Smooth muscle cell (in vitro differentiated cells): ENCODE measurements at regions not wholly inside any gene's neighbourhood (a gene's known extent, or its start where the extent isn't known, plus 50 kb on each side); places are given as distances from the start of the nearest gene placed in this dataset.

ENCODE experiments used
- DNase-seq: peaks from one replicate; lab custom pipeline; 2025; ENCODE audit not compliant: unreplicated experiment; lab: John Stamatoyannopoulos, UW
- H2AFZ ChIP-seq: fragments of 200-600 bp; sonication (generic); 2 replicates; pipeline ENCODE4 v1.6.0; 2016; ENCODE audit warnings: antibody characterized with exemption, low read depth, mild to moderate bottlenecking
- H3F3A ChIP-seq: fragments of 200-600 bp; sonication (generic); 2 replicates; pipeline ENCODE4 v1.6.0; 2017; ENCODE audit warnings: antibody characterized with exemption, low read depth
- H3K27ac ChIP-seq: fragments of 200-600 bp; sonication (generic); 2 replicates; pipeline ENCODE4 v1.5.1; 2016; ENCODE audit warnings: low read depth, mild to moderate bottlenecking
- H3K27me3 ChIP-seq: fragments of 200-600 bp; sonication (generic); 2 replicates; pipeline ENCODE4 v1.6.1; 2016; ENCODE audit warnings: low read depth, mild to moderate bottlenecking
- H3K36me3 ChIP-seq: fragments of 200-600 bp; sonication (generic); 2 replicates; pipeline ENCODE4 v1.5.1; 2016; ENCODE audit warnings: low read depth
- H3K4me1 ChIP-seq: fragments of 200-600 bp; sonication (generic); 2 replicates; pipeline ENCODE4 v1.5.1; 2016; ENCODE audit warnings: low read depth
- H3K4me2 ChIP-seq: fragments of 200-600 bp; sonication (generic); 2 replicates; pipeline ENCODE4 v1.6.0; 2016; ENCODE audit warnings: mild to moderate bottlenecking
- H3K4me3 ChIP-seq: fragments of 200-600 bp; sonication (generic); 2 replicates; pipeline ENCODE4 v1.5.1; 2016; ENCODE audit warnings: mild to moderate bottlenecking
- H3K79me2 ChIP-seq: fragments of 200-600 bp; sonication (generic); 2 replicates; pipeline ENCODE4 v1.6.0; 2016; ENCODE audit warnings: low read depth, mild to moderate bottlenecking
- H3K9ac ChIP-seq: fragments of 200-600 bp; sonication (generic); 2 replicates; pipeline ENCODE4 v1.6.0; 2016; ENCODE audit warnings: low read depth
- H3K9me3 ChIP-seq: fragments of 200-600 bp; sonication (generic); replicated peaks from 2 replicates; pipeline ENCODE4 v1.5.1; 2016; ENCODE audit warnings: low read depth
- H4K20me1 ChIP-seq: fragments of 200-600 bp; sonication (generic); 2 replicates; pipeline ENCODE4 v1.6.0; 2016; ENCODE audit warnings: low read depth
- WGBS: methylation state at CpG from one replicate; pipeline ENCODE4 v1.1.7; 2016; ENCODE audit warnings: low lambda C conversion rate; 5-methylcytosine and 5-hydroxymethylcytosine counted together
- TF ChIP-seq, protein P1 (sequence below): fragments of 200-600 bp; sonication (generic); IDR thresholded peaks from 2 replicates; pipeline ENCODE4 v1.5.1; 2017; ENCODE audit warnings: borderline replicate concordance, mild to moderate bottlenecking, antibody characterized with exemption; ENCODE audit not compliant: insufficient read depth, poor library complexity, severe bottlenecking

DNA sequence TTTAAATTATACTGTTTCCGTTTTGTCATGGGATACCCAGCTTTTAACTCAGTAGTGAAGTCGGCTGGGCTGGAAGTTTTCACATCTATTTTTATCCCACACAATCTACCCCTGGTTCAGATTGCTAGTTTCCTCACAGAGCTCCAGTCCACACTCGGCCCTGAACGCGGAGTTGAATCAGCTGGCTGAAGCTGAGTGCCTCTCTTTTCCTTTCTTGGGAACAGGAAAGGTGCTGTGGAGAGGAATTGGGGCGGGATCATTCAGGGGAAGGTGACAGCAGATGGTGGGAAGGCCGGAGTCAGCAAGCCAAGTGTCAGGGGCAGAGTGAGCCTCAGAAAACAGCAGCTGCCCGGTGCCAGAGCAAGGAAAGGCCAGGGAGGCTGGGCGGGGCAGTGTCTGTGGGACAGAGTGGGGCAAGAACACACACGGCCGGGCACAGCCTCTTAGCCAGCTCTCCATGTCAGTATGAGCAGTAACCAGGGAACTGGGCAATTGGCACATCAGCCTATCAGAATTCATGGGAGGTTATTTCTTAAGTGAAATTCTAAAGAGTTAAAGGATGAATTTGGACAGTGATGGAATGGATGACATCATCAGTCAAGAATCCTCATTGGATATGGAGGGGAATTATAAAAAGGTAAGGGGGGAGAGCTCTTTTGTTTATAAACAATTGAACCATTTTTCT, 135.7 kb upstream of the IL12A start:
- Histone ChIP-seq H3K9ac (peak overlapping the region; percentile 54), H3K4me1 (peaks cover 41% of the 10 kb centered on the region), H3K4me3 (no peak overlapping the region)

DNA sequence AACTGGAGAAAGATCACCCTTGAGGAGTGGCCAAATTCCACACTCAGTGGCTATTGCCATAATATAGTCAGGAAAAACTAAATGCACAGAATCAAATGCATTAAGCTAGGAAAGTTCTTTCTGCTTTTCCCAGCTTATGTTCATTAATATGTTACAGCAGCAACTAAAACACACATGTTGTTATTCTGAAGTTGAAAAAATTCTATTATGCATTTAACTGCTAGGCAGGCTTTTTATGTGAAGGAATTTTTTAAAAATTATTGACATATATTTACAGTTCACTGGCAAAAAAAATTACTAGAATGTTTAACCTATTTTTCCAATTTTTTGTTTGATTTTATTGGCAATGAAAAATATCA, 135.2 kb upstream of the IL12A start:
- TF ChIP-seq, protein P1, sequence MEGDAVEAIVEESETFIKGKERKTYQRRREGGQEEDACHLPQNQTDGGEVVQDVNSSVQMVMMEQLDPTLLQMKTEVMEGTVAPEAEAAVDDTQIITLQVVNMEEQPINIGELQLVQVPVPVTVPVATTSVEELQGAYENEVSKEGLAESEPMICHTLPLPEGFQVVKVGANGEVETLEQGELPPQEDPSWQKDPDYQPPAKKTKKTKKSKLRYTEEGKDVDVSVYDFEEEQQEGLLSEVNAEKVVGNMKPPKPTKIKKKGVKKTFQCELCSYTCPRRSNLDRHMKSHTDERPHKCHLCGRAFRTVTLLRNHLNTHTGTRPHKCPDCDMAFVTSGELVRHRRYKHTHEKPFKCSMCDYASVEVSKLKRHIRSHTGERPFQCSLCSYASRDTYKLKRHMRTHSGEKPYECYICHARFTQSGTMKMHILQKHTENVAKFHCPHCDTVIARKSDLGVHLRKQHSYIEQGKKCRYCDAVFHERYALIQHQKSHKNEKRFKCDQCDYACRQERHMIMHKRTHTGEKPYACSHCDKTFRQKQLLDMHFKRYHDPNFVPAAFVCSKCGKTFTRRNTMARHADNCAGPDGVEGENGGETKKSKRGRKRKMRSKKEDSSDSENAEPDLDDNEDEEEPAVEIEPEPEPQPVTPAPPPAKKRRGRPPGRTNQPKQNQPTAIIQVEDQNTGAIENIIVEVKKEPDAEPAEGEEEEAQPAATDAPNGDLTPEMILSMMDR: no peak
- no peak for DNase-seq
- H4K20me1 ChIP-seq: peaks cover 13% of the 10 kb centered on the region
- no peaks in the 10 kb centered on the region for H3K9me3 ChIP-seq
- no peak overlapping the region for H2AFZ ChIP-seq
- H3K9ac ChIP-seq: peak overlapping the region; percentile 54
- H3K36me3 ChIP-seq: no peaks in the 10 kb centered on the region
- H3K4me1 ChIP-seq: peaks cover 41% of the 10 kb centered on the region
- H3K79me2 ChIP-seq: peaks cover 59% of the 10 kb centered on the region
- peaks cover 24% of the 10 kb centered on the region for H3F3A ChIP-seq
- no peaks in the 10 kb centered on the region for H3K27me3 ChIP-seq
- H3K4me3 ChIP-seq: no peak overlapping the region
- H3K4me2 ChIP-seq: peak overlapping the region; percentile 80
- peak overlapping the region; percentile 75 for H3K27ac ChIP-seq

More for the DNA sequence above, 135.7 kb upstream of the IL12A start:
- H3F3A ChIP-seq: peaks cover 24% of the 10 kb centered on the region
- H3K27me3 ChIP-seq: no peaks in the 10 kb centered on the region
- peak overlapping the region; percentile 43 for H2AFZ ChIP-seq
- peaks cover 61% of the 10 kb centered on the region for H3K79me2 ChIP-seq
- DNase-seq: no peak
- H4K20me1 ChIP-seq: peaks cover 14% of the 10 kb centered on the region
- peak overlapping the region; percentile 75 for H3K27ac ChIP-seq
- peak overlapping the region; percentile 80 for H3K4me2 ChIP-seq
- no peaks in the 10 kb centered on the region for H3K9me3 ChIP-seq
- WGBS: 15% methylated on average over 11 of the region's 11 CpGs
- H3K36me3 ChIP-seq: no peaks in the 10 kb centered on the region
- TF ChIP-seq, protein P1: no peak

DNA sequence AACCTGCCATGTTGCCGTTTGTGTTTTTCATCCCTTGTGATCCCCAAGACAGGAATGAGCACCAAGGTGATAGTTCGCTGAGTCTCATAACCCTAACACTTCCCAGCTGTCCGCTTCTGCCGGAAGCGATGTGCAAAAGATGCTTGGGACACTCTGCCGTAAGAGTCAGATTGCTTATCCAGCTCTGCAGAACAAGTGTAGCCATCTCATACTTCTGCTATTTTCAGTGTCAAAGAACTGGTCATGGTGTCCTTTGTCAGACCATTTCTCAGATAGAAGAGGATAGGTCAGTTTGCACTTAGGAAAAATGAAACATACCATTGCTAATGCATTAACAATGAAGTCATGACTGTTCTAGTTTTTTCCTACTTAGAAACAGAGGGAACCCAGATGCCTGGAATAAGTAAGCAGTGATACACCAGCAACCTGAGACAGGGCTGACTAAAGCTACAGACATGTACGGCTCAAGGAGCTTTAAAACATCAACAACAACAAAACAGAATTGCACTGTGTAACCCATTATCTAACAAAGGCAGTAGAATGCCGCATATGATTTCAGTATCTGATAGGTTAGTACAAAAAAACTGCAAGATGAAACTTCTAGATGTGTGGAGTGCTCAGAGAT, 134.0 kb upstream of the IL12A start:
- no peak overlapping the region for H3K4me3 ChIP-seq
- no peaks in the 10 kb centered on the region for H3K36me3 ChIP-seq
- 48% methylated on average over 8 of the region's 8 CpGs for WGBS
- peak overlapping the region; percentile 78 for H3K27ac ChIP-seq
- H3K9me3 ChIP-seq: no peaks in the 10 kb centered on the region
- H3K9ac ChIP-seq: peak overlapping the region; percentile 50
- H4K20me1 ChIP-seq: peaks cover 10% of the 10 kb centered on the region
- no peak for DNase-seq
- H3K4me2 ChIP-seq: peak overlapping the region; percentile 41
- peaks cover 58% of the 10 kb centered on the region for H3K79me2 ChIP-seq
- H3K4me1 ChIP-seq: peaks cover 41% of the 10 kb centered on the region
- H3K27me3 ChIP-seq: no peaks in the 10 kb centered on the region
- H3F3A ChIP-seq: peaks cover 24% of the 10 kb centered on the region
- TF ChIP-seq, protein P1: no peak
- H2AFZ ChIP-seq: no peak overlapping the region
